GM21529 (cell line): ENCODE measurements at regions not wholly inside any gene's neighbourhood (a gene's known extent, or its start where the extent isn't known, plus 50 kb on each side); places are given as distances from the start of the nearest gene placed in this dataset.

ENCODE experiments used
- ATAC-seq: cut with Tn5 transposase; IDR thresholded peaks from one replicate; pipeline ENCODE4 v1.9.1; 2021; ENCODE audit not compliant: unreplicated experiment

- ATAC-seq = no peak
Observed at GRCh38 chr14:56918849-56919574, 108.7 kb upstream of the OTX2 start.

- ATAC-seq = no peak
Observed at GRCh38 chr14:56905282-56905681, 95.0 kb upstream of the OTX2 start.

- ATAC-seq = no peak
Observed at GRCh38 chr14:56903304-56903969, 93.2 kb upstream of the OTX2 start.

- ATAC-seq = no peak
Observed at GRCh38 chr14:56902385-56902784, 92.1 kb upstream of the OTX2 start.

- no peak for ATAC-seq
Observed at GRCh38 chr14:56900726-56901125, 90.4 kb upstream of the OTX2 start.

- no peak for ATAC-seq
Observed at GRCh38 chr14:56899829-56900228, 89.5 kb upstream of the OTX2 start.

GRCh38 chr14:56896922-56897321, 86.6 kb upstream of the OTX2 start:
- ATAC-seq = no peak

- ATAC-seq = no peak
Observed at GRCh38 chr14:56896231-56896630, 86.0 kb upstream of the OTX2 start.

GRCh38 chr14:56895154-56895553, 84.9 kb upstream of the OTX2 start:
- ATAC-seq = no peak

- ATAC-seq = no peak
Observed at GRCh38 chr14:56894591-56894991, 84.3 kb upstream of the OTX2 start.

GRCh38 chr14:56892959-56893358, 82.7 kb upstream of the OTX2 start:
- no peak for ATAC-seq

- no peak for ATAC-seq
Observed at GRCh38 chr14:56891226-56891625, 80.9 kb upstream of the OTX2 start.

- no peak for ATAC-seq
Observed at GRCh38 chr14:56889705-56890104, 79.4 kb upstream of the OTX2 start.

GRCh38 chr14:56888274-56888673, 78.0 kb upstream of the OTX2 start:
- no peak for ATAC-seq

GRCh38 chr14:56887216-56887615, 76.9 kb upstream of the OTX2 start:
- no peak for ATAC-seq

GRCh38 chr14:56886471-56887062, 76.3 kb upstream of the OTX2 start:
- no peak for ATAC-seq

- ATAC-seq = no peak
Observed at GRCh38 chr14:56885825-56886224, 75.5 kb upstream of the OTX2 start.

- no peak for ATAC-seq
Observed at GRCh38 chr14:56884617-56885016, 74.3 kb upstream of the OTX2 start.

GRCh38 chr14:56881181-56881580, 70.9 kb upstream of the OTX2 start:
- ATAC-seq = no peak

- no peak for ATAC-seq
Observed at GRCh38 chr14:56878766-56879165, 68.5 kb upstream of the OTX2 start.

GRCh38 chr14:56875104-56875675, 64.9 kb upstream of the OTX2 start:
- ATAC-seq = no peak

- ATAC-seq = no peak
Observed at GRCh38 chr14:56874375-56874774, 64.1 kb upstream of the OTX2 start.
